Neuronal stem cell (in vitro differentiated cells): ENCODE measurements at regions not wholly inside any gene's neighbourhood (a gene's known extent, or its start where the extent isn't known, plus 50 kb on each side); places are given as distances from the start of the nearest gene placed in this dataset.

Experiments
- DNase-seq: peaks from one replicate; pipeline ENCODE4 v3.0.0-alpha.2; 2013; ENCODE audit warnings: low spot score
- H2AFZ ChIP-seq: one replicate; pipeline ENCODE4 v1.6.1; 2013; ENCODE audit warnings: mild to moderate bottlenecking, low read length, inconsistent platforms
- H2AK5ac ChIP-seq: 2 replicates; pipeline ENCODE4 v1.6.1; 2013; ENCODE audit warnings: low read depth, mild to moderate bottlenecking, inconsistent platforms, low read length, moderate library complexity, mixed read lengths
- H2BK120ac ChIP-seq: 2 replicates; pipeline ENCODE4 v1.6.1; 2013; ENCODE audit warnings: low read depth, mild to moderate bottlenecking, inconsistent platforms, low read length, moderate library complexity, mixed read lengths
- H2BK12ac ChIP-seq: one replicate; pipeline ENCODE4 v1.6.1; 2013; ENCODE audit warnings: low read length, inconsistent platforms
- H2BK15ac ChIP-seq: 2 replicates; pipeline ENCODE4 v1.6.1; 2013; ENCODE audit warnings: mild to moderate bottlenecking, low read length, inconsistent platforms, mixed read lengths
- H2BK5ac ChIP-seq: one replicate; pipeline ENCODE4 v1.6.1; 2013; ENCODE audit warnings: inconsistent platforms, mild to moderate bottlenecking, low read length, moderate library complexity
- H3K14ac ChIP-seq: one replicate; pipeline ENCODE4 v1.6.1; 2013; ENCODE audit warnings: low read length, inconsistent platforms
- H3K18ac ChIP-seq: 2 replicates; pipeline ENCODE4 v1.6.1; 2013; ENCODE audit warnings: low read length, inconsistent platforms
- H3K23ac ChIP-seq: 2 replicates; pipeline ENCODE4 v1.6.1; 2013; ENCODE audit warnings: low read depth, mild to moderate bottlenecking, mixed read lengths, low read length, inconsistent platforms; ENCODE audit not compliant: poor library complexity
- H3K27ac ChIP-seq: replicated peaks from 3 replicates; pipeline ENCODE4 v1.5.1; 2013; ENCODE audit warnings: low read length, inconsistent platforms
- H3K27me3 ChIP-seq, 3 experiments: 2 replicates each; pipeline ENCODE4 v1.6.1; 2013; ENCODE audit warnings: low read length in 3 of 3, mild to moderate bottlenecking in 2 of 3, inconsistent platforms in 1 of 3, low read depth in 1 of 3, mixed read lengths in 1 of 3, moderate library complexity in 1 of 3; ENCODE audit not compliant: control insufficient read depth in 3 of 3, insufficient read depth in 3 of 3
- H3K36me3 ChIP-seq, 2 donors: replicated peaks in 1 of 2; 2 replicates each; pipeline ENCODE4 v1.6.1; 2013; ENCODE audit warnings: low read length in 2 of 2; ENCODE audit not compliant: control insufficient read depth in 2 of 2, insufficient read depth in 2 of 2
- H3K4ac ChIP-seq: 2 replicates; pipeline ENCODE4 v1.6.1; 2013; ENCODE audit warnings: inconsistent platforms, mild to moderate bottlenecking, low read length, moderate library complexity
- H3K4me1 ChIP-seq, 2 donors: 1 replicate in 1 of 2; 2 replicates in 1 of 2; pipeline ENCODE4 v1.6.1; 2013; ENCODE audit warnings: low read length in 2 of 2, low read depth in 1 of 2; ENCODE audit not compliant: control insufficient read depth in 2 of 2, insufficient read depth in 1 of 2
- H3K4me2 ChIP-seq: one replicate; pipeline ENCODE4 v1.6.1; 2013; ENCODE audit warnings: mild to moderate bottlenecking, low read length, inconsistent platforms; ENCODE audit not compliant: insufficient read depth, poor library complexity, severe bottlenecking
- H3K4me3 ChIP-seq, 2 donors: 2 replicates each; pipeline ENCODE4 v1.5.1; 2013; ENCODE audit warnings: low read length in 2 of 2, mild to moderate bottlenecking in 2 of 2, inconsistent platforms in 1 of 2, moderate library complexity in 1 of 2
- H3K79me1 ChIP-seq: one replicate; pipeline ENCODE4 v1.6.1; 2013; ENCODE audit warnings: low read depth, mild to moderate bottlenecking, inconsistent platforms, low read length, moderate library complexity
- H3K9ac ChIP-seq: one replicate; pipeline ENCODE4 v1.6.1; 2013; ENCODE audit warnings: mild to moderate bottlenecking, low read depth, low read length, inconsistent platforms; ENCODE audit not compliant: poor library complexity
- H3K9me3 ChIP-seq, 2 donors: replicated peaks in 1 of 2; 2 replicates each; pipeline versions ENCODE3 to v1.6.1; 2013; ENCODE audit warnings: low read length in 2 of 2, mild to moderate bottlenecking in 2 of 2, inconsistent platforms in 1 of 2, low read depth in 1 of 2, mixed read lengths in 1 of 2, moderate library complexity in 1 of 2; ENCODE audit not compliant: control insufficient read depth in 2 of 2, insufficient read depth in 1 of 2
- H4K8ac ChIP-seq: one replicate; pipeline ENCODE4 v1.6.1; 2013; ENCODE audit warnings: low read depth, mild to moderate bottlenecking, inconsistent platforms, low read length, moderate library complexity
- H4K91ac ChIP-seq: one replicate; pipeline ENCODE4 v1.6.1; 2013; ENCODE audit warnings: low read length, low read depth, mild to moderate bottlenecking, inconsistent platforms; ENCODE audit not compliant: poor library complexity
- WGBS, 2 donors: extraction: QIAGEN DNeasy Blood & Tissue Kit; methylation state at CpG; one replicate each; pipeline ENCODE4 v1.1.7; 2013; ENCODE audit warnings: missing lambda C conversion rate in 2 of 2, mixed read lengths in 1 of 2; ENCODE audit not compliant: insufficient read length in 2 of 2, insufficient replicate concordance in 1 of 2; ENCODE audit errors: extremely low coverage in 2 of 2; 5-methylcytosine and 5-hydroxymethylcytosine counted together

- Histone ChIP-seq H3K4me3 (no peak overlapping the region), H4K8ac (no peak overlapping the region), H3K18ac (no peak overlapping the region), H3K4ac (no peak overlapping the region), H2AK5ac (no peak overlapping the region), H3K14ac (no peak overlapping the region), H2BK12ac (no peak overlapping the region), H2AFZ (no peak overlapping the region), H3K79me1 (no peaks in the 10 kb centered on the region), H2BK120ac (no peak overlapping the region), H3K27ac (no peak overlapping the region), H3K9me3 (no peaks in the 10 kb centered on the region), H2BK15ac (no peak overlapping the region), H2BK5ac (no peak overlapping the region), H3K4me2 (no peak overlapping the region), H3K36me3 (no peaks in the 10 kb centered on the region), H3K27me3 (no peaks in the 10 kb centered on the region), H3K9ac (no peak overlapping the region), H4K91ac (no peak overlapping the region), H3K4me1 (no peaks in the 10 kb centered on the region), H3K23ac (no peak overlapping the region)
- no CpG with 5 or more reads among the region's 3 CpGs for WGBS, 2 donors
- no peak for DNase-seq
These were observed 983.0 kb downstream of the SI start for GRCh38 chr3:164095279-164095678.

- no peak overlapping the region for H3K4ac ChIP-seq
- no peak overlapping the region for H3K18ac ChIP-seq
- H3K27me3 ChIP-seq, result no peaks in the 10 kb centered on the region
- no peaks in the 10 kb centered on the region for H3K4me1 ChIP-seq
- H3K36me3 ChIP-seq, result no peaks in the 10 kb centered on the region
- no peak overlapping the region for H3K9ac ChIP-seq
- no peak for DNase-seq
- H3K4me3 ChIP-seq, result no peak overlapping the region
- H4K91ac ChIP-seq, result no peak overlapping the region
- H3K9me3 ChIP-seq, result no peaks in the 10 kb centered on the region
- no CpG with 5 or more reads among the region's 1 CpG for WGBS, 2 donors
- H4K8ac ChIP-seq, result no peak overlapping the region
- H2AK5ac ChIP-seq, result no peak overlapping the region
- H2BK120ac ChIP-seq, result no peak overlapping the region
- no peak overlapping the region for H3K23ac ChIP-seq
- no peak overlapping the region for H2AFZ ChIP-seq
- no peak overlapping the region for H3K14ac ChIP-seq
- no peak overlapping the region for H2BK5ac ChIP-seq
- H2BK15ac ChIP-seq, result no peak overlapping the region
- H3K79me1 ChIP-seq, result no peaks in the 10 kb centered on the region
- no peak overlapping the region for H2BK12ac ChIP-seq
- H3K4me2 ChIP-seq, result no peak overlapping the region
- H3K27ac ChIP-seq, result no peak overlapping the region
These were observed 983.8 kb downstream of the SI start for GRCh38 chr3:164094546-164094945.

GRCh38 chr3:164080208-164080607 is 998.1 kb downstream of the SI start:
- H3K4ac ChIP-seq, result no peak overlapping the region
- H2BK5ac ChIP-seq, result no peak overlapping the region
- H3K4me2 ChIP-seq, result no peak overlapping the region
- no peaks in the 10 kb centered on the region for H3K27me3 ChIP-seq
- H4K91ac ChIP-seq, result no peak overlapping the region
- DNase-seq, result no peak
- no peak overlapping the region for H3K9ac ChIP-seq
- H3K23ac ChIP-seq, result no peak overlapping the region
- no peak overlapping the region for H3K27ac ChIP-seq
- no peak overlapping the region for H4K8ac ChIP-seq
- no peak overlapping the region for H2BK120ac ChIP-seq
- H2AK5ac ChIP-seq, result no peak overlapping the region
- no peak overlapping the region for H3K4me3 ChIP-seq
- no peaks in the 10 kb centered on the region for H3K36me3 ChIP-seq
- H3K18ac ChIP-seq, result no peak overlapping the region
- no CpG with 5 or more reads among the region's 2 CpGs for WGBS, 2 donors
- no peak overlapping the region for H2BK15ac ChIP-seq
- no peaks in the 10 kb centered on the region for H3K4me1 ChIP-seq
- H2BK12ac ChIP-seq, result no peak overlapping the region
- H3K14ac ChIP-seq, result no peak overlapping the region
- H3K79me1 ChIP-seq, result no peaks in the 10 kb centered on the region
- no peaks in the 10 kb centered on the region for H3K9me3 ChIP-seq
- H2AFZ ChIP-seq, result no peak overlapping the region

- Histone ChIP-seq H3K36me3 (no peaks in the 10 kb centered on the region), H3K18ac (no peak overlapping the region), H3K4me1 (no peaks in the 10 kb centered on the region), H2AK5ac (no peak overlapping the region), H2BK15ac (no peak overlapping the region), H4K91ac (no peak overlapping the region), H2AFZ (no peak overlapping the region), H3K4me3 (no peak overlapping the region), H3K23ac (no peak overlapping the region), H3K4me2 (no peak overlapping the region), H3K9ac (no peak overlapping the region), H3K79me1 (no peaks in the 10 kb centered on the region), H3K4ac (no peak overlapping the region), H2BK12ac (no peak overlapping the region), H2BK5ac (no peak overlapping the region), H3K27ac (no peak overlapping the region), H4K8ac (no peak overlapping the region), H3K9me3 (no peaks in the 10 kb centered on the region), H3K27me3 (no peaks in the 10 kb centered on the region), H2BK120ac (no peak overlapping the region), H3K14ac (no peak overlapping the region)
- DNase-seq, result no peak
- no CpG with 5 or more reads among the region's 1 CpG for WGBS, 2 donors
These were observed 1014.0 kb downstream of the SI start for GRCh38 chr3:164064298-164064697.
